Hippocampal formation (tissue), 2 donors: ENCODE measurements at regions not wholly inside any gene's neighbourhood (a gene's known extent, or its start where the extent isn't known, plus 50 kb on each side); places are given as distances from the start of the nearest gene placed in this dataset.

Experiments
- DNase-seq, 2 donors: peaks; one replicate each; lab custom pipeline; 2025; lab: John Stamatoyannopoulos, UW

DNA sequence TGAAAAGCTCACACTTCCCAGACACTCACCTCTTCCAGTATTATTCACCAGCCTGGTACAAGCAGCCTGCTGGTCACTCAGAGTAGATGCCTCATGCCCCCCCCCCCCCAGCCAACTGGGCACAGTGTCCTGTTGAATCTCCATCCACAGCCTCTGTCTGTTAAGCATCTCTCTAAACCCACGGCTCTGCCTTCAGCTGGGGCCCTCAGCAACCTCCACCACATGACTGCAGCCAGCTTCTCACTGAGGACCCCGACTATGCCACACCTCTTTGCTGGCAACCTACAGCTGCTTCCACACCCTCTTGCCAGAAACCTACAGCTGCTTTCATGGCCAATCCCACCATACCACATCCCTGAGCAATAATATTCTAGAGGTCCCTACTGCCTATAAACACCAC, 113.1 kb downstream of the RHOU start:
- DNase-seq, result no peak

DNA sequence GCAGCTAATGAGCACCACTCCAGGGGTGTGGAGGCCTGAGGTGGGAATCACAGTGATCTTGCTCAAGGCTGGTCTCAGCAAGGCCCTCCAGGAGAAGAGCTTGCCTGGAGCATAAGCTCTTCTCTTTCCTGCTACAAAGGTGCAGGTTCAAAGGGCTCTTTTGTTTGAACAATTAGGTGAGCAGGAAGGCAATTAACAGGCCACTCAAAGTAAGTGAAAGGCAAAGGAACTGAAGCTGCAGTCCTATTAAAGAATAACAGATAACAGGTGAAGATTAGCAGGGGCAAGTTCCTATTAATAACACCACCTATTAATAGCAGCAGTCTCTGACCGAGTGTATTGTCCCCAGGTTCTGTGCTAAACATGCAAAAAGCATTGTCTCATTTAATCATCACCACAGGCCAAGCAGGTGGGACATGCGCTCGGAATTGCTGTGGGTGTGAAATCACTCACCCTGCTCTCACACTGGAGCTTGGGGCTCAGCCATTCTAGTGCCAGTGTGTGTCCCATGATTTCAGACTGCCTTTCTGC, 113.8 kb downstream of the RHOU start:
- DNase-seq, result no peak

DNA sequence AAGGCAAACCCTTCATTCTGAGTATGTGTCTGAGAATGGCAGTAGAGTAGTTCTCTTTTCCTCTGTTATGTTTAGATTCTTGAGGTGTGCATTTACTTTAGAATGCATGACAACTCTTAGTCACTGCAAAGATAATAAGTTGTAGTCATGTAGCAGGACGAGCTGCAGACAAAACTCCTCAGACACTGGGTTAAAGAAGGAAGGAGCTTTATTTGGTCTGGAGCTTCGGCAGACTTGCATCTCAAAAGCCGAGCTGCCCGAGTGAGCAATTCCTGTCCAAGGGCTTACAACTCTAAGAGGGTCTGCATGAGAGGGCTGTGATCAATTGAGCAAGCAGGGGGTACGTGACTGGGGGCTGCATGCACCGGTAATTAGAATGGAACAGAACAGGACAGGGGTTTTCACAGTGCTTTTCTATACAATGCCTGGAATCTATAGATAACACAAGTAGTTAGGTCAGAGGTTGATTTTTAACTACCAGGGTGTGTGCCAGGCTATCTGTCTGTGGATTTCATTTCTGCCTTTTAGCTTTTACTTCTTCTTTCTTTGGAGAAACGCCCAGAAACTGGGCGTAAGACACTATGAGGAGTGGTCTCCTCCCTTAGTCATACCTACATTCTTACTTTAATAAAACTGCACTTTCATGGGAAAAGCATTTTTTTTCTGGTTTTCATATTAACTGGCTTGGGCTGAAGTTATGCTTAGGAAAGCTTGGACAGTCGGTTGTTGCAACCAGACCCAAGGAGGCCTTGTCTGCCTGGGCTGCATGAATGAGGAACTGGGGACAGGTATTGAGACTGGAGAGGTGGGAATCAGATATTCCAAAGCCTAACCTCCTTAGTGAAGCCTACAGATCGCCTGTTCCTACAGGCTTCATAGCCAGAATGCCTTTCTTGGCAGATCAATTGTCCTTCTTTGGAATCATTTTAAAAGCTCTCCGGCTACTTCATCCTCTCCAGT, 115.1 kb downstream of the RHOU start:
- DNase-seq, result no peak

DNA sequence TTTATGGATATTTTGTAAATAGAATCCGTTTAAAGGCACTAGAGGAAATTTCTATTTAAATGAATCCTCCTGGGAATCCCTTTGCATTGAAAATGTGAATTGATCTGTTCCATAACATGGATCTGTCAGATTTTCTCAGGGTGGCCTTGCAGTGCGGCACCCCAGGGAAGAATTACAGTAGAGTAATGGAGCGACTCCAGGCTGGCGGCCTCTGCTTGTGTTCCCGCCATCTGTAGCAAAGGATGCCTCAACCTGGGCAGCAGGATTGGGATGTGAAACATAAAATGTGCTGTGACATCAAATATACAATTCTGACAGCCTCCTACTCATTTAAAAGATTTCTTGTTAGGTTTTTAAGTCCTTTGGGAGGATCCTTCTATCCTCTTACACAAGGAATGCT, 115.9 kb downstream of the RHOU start:
- DNase-seq, result no peak

DNA sequence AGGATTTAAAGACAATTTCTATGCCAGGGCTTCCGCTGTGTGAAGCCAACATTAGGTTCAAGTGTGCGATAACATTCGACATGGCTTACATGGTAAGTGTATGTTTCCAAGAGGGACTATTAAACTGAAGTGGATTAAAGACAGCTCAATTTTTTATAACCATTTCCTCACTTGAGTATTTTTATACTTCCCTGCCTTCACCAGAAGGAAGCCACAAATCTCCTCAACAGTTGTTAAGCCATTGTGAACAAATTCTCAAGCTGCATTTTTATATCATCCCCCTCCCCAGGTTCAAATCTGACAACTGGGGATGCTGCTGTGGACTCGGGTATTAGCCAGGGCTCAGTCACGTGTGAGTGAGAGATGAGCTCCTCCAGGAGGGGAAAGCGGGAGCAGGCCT, 116.3 kb downstream of the RHOU start:
- no peak for DNase-seq

DNA sequence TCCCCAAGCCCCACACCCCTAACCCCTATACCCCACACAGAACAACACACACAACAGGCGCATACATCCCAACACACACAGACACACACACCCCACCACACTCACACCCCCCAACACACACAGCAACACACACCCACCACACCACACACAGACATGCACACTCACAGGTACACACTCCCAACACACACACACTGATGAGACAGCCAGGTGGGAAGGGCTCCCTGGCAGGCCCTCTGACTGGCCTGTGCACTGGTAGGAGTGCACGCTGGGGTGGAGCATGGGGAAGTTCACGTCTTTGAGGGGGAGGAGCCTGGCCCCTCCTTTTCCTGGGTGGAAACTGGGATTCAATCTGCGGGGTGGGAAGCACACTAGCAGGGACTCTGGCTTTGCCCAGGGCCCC, 116.7 kb downstream of the RHOU start:
- no peak for DNase-seq

DNA sequence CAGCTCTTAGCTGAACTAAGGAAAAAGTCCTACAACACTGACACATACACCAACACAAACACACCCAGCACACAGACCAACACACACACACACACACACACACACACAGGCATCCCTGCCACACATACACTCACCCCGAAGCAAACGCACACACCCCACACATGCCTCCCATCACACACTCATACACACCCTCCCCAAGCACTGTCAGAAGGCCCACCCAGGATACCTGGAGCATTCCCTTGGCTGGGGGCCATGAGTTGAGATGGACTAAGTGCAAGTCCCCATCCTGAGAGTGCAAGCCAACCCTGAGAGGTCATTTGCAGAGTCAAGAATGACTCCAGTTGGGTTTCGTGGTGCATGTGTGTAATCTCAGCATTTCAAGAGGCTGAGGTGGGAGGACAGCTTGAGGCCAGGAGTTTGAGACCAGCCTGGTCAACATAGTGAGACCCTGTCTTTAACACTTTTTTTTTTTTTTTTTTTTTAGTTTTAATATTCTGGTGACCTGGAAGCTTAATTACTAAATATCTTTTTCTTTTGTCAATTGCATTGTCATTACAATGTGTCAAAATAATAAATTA, 117.3 kb downstream of the RHOU start:
- no peak for DNase-seq

DNA sequence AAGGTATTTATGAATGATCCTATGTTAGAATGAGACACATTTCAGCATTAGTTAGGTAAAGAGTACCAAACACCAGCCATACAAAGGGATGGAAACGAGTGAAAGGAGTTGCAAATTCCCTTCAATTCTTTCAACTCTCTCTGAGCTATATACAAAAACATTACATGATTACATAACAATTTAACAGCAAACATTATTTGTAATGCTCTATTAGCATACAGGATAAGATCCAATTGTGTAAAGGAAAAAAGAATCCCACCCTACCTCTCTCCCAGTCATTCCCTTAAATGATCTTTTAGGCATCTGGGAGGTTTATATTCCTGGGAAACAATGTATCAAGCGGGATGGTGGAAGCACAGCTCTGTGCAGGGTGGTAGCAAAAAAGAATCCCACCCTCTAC, 117.9 kb downstream of the RHOU start:
- no peak for DNase-seq

DNA sequence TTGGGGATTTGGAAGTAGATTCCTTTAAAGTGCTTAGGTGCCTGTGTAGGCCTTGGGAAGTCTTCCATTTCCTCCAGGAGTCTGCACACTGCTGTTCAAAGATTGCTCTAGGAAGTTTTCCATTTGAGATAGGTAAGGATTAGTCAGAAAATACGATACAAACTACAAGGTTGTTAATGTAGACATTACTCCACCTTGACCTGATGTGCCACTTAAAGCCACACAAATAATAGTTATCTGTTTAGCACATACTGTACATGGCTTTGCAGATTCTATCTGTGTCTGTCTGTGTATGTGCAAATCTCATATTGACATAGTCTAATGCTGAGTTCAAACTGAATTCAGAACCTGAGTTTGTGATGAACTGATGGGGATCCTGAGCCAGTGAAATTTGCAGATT, 118.4 kb downstream of the RHOU start:
- DNase-seq, result no peak

DNA sequence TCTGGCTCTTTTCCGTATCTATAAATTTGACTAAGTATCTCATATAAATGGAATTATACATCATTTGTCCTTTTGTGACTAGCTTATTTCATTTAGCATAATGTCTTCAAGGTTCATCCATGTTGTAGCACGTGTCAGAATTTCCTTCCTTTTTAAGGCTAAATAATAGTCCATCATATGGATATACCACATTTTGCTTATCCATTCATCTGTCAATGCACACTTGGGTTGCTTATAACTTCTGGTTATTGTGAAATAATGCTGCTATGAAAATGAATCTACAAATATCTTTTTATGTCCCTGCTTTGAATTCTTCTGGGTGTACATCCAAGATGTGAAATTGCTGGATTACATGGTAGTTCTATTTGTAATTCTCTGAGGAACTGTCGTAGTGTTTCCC, 119.6 kb downstream of the RHOU start:
- no peak for DNase-seq

DNA sequence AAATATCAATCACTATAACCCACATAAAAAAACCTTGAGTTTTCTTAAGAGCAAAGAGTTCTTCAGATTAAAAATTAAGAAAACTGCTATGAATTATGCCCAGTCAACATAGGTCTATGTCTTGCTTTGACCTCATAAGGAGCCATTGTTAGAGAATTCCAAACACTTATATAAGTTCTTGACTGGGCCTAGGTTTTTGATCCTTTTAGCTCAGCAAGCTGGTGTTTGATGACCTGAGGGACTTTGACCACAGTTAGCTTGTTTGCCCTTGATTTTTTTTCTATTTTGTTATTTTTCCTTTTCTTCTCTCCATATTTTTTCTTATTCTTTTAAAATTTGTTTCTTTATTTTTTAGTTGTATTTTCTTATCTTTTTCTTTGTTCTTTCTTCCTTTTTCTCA, 122.3 kb downstream of the RHOU start:
- DNase-seq, result no peak

DNA sequence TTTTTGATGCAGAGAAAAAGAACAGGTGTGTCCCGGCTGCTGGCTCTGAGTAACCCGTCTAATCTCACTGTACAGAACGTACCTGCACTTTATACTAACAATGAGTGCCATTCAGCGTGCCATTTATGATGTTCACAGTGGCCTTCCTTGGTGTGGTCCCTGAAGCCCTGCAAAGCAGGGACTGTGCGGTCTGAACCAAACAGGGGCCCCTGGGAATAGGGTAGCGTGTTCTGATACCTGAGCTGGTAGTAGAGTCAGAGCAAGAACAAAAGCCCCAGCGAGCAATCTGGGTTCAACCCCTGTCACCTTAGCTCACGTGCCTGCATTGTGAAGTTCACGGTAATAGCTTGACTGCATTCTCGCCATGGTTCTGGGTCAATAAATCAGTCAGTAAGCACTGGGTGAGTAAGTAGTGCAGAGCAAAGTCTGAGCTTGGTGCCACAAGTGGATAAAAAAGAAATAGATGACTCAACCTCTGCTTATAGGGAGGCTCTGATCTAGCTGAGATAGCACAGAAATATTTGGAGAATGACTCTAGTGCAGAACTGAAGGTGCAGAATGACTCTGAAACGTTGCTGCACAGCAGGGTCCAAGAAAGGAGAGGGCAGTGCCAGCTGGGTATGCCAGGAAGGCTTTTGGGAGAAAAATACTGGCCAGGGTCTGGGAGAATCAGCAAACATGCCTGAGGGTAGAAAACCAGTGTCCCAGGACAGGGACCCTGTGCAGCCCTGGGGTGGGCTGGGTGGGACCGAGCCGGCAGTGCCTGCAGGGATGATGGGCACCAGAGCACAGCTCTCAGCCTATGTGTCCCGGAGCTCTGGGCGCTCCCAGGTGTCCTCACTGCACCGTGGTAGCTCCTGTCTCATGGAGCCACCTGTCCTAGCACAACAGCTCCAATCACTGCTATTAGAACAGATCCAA, 125.9 kb downstream of the RHOU start:
- DNase-seq, result no peak

DNA sequence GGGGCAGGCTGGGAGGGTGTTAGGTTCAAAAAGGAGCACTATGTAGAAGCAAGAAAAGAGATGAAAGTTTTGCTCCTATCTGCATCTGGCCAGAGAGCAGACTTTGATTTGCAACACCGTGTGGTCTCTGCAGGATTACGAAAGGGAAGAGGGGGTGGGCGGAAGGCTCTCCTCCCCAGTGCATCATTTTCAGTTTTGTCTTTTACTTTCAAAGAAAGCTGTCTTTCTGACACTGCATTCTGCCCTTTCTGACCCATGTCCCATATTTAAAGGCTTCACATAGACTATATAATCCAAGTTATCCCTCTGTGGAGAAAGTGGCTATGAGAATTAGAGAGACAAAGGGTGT, 126.5 kb downstream of the RHOU start:
- DNase-seq, result no peak

DNA sequence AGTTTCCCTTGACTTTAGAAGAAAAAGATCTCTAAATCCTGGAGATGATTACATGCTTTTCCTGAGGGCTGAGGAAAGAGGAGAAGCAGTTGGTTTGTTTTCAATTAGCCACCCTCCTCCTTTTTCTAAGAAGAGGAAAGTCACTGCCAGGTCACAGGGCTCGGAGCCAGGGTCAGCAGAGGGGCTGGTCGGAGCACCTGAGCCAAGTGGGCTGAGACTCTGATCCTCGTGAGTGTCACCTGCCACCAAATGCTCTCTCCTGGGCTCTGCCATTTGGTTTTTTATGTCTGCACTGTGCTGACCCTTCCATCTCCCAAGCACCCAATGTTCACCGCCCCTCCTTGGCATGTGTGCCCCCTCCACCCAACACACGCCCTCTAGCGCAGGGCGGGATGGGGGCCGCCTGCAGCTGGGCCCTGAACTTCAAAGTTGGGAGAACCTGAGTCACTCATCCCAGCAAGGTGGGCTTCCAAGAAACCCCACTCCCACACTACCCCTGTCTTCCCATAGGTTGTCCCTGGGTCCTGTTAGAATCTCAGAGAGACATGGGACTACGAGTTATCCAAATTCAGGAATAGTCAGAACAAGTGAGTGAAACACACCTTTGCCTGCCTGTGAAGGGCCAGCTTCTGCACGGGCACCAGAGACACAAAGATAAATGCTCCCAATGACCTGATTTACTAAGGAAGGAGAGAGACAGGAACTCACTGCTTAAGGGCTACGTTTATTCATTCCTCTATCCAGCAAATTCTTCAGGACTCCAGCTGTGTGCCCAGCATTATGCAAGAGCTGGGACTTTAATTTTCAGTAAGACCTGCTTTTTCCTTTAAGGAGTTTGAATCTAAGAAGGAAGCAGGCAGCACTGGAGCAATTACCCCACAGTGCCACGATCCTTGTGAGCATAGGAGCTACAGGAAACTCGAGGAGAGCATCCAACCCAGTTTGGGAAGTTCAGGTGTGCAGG, 127.5 kb downstream of the RHOU start:
- no peak for DNase-seq

DNA sequence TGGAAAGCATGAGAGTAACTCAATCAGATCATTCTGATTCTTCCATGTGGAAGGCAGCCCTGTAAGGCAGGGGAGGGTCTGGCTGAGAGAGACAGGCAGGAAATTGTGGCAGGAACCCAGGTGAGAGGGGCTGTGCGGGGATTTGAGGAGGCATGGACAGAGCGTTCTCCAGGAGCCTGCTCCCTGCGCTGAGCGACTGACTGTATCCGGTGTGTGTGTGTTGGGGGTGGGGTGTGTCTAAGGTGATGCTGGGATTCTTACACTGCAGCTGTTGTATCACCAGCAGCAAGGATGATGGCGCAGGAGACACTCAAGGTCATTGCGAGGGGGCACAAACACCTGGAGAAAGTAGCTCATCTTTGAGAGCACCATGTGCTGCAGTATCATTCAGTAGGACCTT, 128.5 kb downstream of the RHOU start:
- no peak for DNase-seq

DNA sequence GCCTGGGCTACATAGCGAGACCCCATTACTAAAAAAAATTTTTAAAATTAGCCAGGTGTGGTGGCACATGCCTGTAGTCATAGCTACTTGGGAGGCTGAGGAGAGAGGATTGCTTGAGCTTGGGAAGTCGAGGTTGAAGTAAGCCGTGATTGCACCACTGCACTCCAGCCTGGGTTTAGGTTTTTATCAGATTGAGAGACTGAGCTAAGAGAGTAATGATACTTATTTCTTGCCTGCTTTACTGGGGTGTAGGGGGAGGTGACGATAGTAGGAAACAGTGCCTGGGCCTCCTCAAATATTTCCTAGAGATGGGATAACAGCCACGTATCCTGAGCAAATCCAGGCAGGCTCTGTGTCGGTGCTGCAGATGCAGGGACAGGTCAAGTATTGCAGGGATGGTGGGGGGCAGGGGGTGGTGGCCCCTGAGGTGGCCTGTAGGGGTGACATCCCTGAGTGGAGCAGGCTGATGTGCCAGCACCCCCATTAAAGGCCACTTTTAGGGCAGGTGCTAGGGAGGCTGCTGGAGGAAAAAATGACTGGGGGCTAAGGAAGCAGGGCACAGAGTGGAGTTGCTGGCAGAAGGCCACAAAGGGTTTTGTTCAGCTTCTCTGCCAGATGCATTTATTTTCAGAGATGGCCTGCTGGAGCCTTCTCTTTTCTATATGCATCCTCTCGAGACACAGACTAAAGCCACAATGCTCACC, 130.5 kb downstream of the RHOU start:
- DNase-seq, result no peak

DNA sequence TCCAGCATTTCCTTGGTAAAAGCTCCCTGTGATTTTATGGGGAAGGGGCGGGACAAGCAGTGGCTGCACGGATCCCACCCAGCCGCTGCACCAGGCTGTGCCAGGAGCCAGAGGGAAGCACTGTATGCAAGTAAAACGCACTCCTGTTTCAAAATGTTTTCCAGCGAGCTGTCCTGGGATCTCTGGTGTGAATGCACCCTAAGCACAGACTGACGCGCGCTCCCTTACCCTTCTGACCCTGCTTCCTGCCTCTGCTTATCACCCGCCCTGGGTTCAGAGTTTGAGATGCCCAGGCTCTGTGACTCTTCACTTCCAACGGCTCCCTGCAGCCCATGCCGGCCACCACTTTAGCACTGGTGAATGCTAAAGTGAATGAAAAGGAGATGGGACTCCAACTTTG, 131.2 kb downstream of the RHOU start:
- no peak for DNase-seq

DNA sequence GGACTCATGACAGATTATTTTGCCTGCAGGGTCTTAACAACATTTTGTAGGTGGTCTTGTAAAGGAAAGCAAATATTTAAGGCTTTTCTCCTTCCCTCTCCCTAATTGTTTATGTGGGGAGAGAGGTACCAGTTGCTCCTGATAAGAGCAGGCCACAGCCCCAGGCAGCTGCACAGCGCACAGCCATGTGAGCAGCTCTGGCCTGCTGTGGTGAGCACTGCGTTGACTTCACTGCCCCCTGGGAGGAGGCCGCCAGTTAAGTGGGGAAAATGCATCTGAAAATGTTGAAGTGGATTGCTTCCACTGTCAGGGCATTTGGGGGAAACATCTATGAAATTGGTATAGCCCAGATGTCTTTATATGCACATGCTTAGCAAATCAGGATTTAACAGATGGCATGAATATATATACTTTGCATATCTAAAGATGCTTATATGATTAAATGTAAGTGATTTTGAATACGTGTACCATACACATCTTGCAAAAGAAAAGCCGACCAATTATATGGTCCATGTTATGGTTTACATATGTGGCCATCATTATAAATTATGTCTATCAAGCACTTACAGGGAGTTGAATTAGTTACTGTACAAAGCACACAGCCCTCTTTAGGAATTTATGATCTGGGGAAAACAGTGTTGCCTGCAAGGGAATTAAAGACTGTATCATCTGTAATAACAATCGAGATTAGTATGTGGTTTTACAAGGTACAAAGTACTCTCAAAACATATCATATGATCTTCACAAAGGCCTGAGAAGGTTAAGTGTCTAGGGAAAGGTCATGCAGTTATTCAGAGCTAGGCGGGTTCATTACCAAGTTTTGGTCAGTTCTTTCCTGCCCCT, 132.1 kb downstream of the RHOU start:
- peak in 1 of 2 donors; percentile 31 for DNase-seq

DNA sequence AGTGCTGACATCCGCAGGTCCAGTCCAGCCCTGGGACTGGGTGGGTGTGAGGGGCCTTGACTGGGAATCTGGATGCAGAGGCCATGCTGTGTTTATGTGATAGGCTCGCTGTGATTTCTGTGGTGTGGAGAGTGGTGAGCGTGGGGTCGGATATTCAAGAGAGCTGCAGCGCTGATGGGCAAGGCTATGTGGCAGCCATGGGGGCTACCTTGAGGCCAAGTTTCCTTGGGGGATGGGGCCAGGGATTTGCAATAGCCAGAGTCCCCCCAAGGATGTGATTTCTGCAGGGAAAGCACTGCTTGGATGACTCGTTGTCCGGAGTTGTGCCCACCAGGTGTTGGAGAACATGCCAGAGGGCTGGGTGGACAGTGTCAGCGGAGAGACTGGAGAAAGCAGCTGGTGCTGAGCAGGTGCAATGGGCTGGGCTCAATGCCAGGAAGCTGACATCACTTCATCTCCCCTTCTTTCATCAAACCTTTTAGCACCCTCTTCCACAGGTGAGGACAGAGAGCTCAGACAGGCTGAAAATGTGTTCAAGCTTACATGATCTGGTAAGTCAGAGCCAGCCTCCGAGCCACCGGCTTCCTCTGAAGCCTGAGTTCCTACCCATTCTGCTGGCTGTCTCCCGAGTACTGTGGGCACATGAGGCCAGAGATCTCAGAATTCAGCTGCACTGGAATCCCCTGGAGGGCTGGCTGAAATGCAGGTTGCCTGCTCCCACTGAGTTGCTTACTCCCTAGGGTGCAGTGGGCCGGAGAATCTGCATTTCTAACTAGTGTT, 132.9 kb downstream of the RHOU start:
- DNase-seq, result no peak
